Renal cortical epithelial cell (primary cell): ENCODE measurements at regions not wholly inside any gene's neighbourhood (a gene's known extent, or its start where the extent isn't known, plus 50 kb on each side); places are given as distances from the start of the nearest gene placed in this dataset.
"Not testable (repeated sequence)": the region's sequence is repeated elsewhere in the genome, so short reads cannot be mapped to it uniquely, and the experiment has no call there.

Experiments used
- DNase-seq: peaks from one replicate; pipeline ENCODE4 v3.0.0-alpha.2; 2011; ENCODE audit warnings: low read depth

- no peak for DNase-seq
Measured at GRCh38 chr9:7739595-7739994, 60.0 kb downstream of the DMAC1 start.

- no peak for DNase-seq
Measured at GRCh38 chr9:7735311-7735710, 64.3 kb downstream of the DMAC1 start.

- no peak for DNase-seq
Measured at GRCh38 chr9:7730164-7730445, 69.5 kb downstream of the DMAC1 start.

GRCh38 chr9:7729371-7730163 lies 70.0 kb downstream of the DMAC1 start:
- DNase-seq, result no peak

GRCh38 chr9:7721291-7721690 lies 78.3 kb downstream of the DMAC1 start:
- no peak for DNase-seq

- DNase-seq, result not testable (repeated sequence)
Measured at GRCh38 chr9:7713088-7713487, 86.5 kb downstream of the DMAC1 start.

GRCh38 chr9:7710686-7711085 lies 88.9 kb downstream of the DMAC1 start:
- no peak for DNase-seq

- DNase-seq, result peak; percentile 13
Measured at GRCh38 chr9:7707934-7708333, 91.6 kb downstream of the DMAC1 start.

- DNase-seq, result no peak
Measured at GRCh38 chr9:7704543-7704942, 95.0 kb downstream of the DMAC1 start.

GRCh38 chr9:7691909-7692308 lies 107.7 kb downstream of the DMAC1 start:
- DNase-seq, result no peak

- no peak for DNase-seq
Measured at GRCh38 chr9:7690014-7690413, 109.6 kb downstream of the DMAC1 start.

GRCh38 chr9:7688626-7689025 lies 111.0 kb downstream of the DMAC1 start:
- DNase-seq, result no peak

GRCh38 chr9:7676609-7677156 lies 122.9 kb downstream of the DMAC1 start:
- no peak for DNase-seq

- DNase-seq, result no peak
Measured at GRCh38 chr9:7671847-7672246, 127.7 kb downstream of the DMAC1 start.

GRCh38 chr9:7668541-7668940 lies 131.0 kb downstream of the DMAC1 start:
- no peak for DNase-seq

- DNase-seq, result no peak
Measured at GRCh38 chr9:7665874-7666273, 133.7 kb downstream of the DMAC1 start.

GRCh38 chr9:7659766-7660165 lies 139.8 kb downstream of the DMAC1 start:
- no peak for DNase-seq

GRCh38 chr9:7656636-7657035 lies 142.9 kb downstream of the DMAC1 start:
- DNase-seq, result peak; percentile 1

GRCh38 chr9:7653262-7653661 lies 146.3 kb downstream of the DMAC1 start:
- no peak for DNase-seq

GRCh38 chr9:7640231-7640630 lies 159.3 kb downstream of the DMAC1 start:
- no peak for DNase-seq

- no peak for DNase-seq
Measured at GRCh38 chr9:7639471-7639870, 160.1 kb downstream of the DMAC1 start.

- DNase-seq, result no peak
Measured at GRCh38 chr9:7636838-7637467, 162.6 kb downstream of the DMAC1 start.

GRCh38 chr9:7636309-7636708 lies 163.3 kb downstream of the DMAC1 start:
- DNase-seq, result no peak
